Fibroblast of the conjunctiva (primary cell): ENCODE measurements at regions not wholly inside any gene's neighbourhood (a gene's known extent, or its start where the extent isn't known, plus 50 kb on each side); places are given as distances from the start of the nearest gene placed in this dataset.
"Not testable (repeated sequence)": the region's sequence is repeated elsewhere in the genome, so short reads cannot be mapped to it uniquely, and the experiment has no call there.

ENCODE experiments used
- DNase-seq: peaks from one replicate; pipeline ENCODE4 v3.0.0-alpha.2; 2010; ENCODE audit warnings: low read depth

DNA sequence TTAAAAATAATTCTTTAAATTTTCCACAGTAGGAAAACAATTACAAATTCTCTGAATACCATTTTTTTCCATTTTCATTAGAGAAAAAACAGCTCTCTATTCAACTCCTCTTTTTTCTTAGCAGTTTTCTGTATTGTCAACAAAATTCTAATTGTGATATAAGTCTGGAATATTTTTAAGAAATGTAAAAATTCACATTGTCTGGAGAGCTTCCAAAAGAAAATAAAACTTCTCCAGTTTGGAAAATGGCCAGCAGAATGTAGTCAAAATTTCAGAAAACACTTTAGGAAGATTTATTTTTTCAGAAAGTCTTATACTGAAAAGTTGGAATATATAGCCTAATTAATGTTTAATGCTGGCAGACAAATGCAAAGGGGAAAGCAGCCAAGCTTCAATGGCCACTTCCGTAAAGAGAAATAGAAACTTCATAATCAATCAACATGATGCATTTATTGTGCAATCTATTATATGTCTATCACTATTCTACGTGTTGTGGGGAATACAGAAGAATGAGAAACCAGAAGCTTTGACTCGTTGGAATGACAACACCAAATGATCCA, 733.2 kb upstream of the PKDCC start:
- no peak for DNase-seq

DNA sequence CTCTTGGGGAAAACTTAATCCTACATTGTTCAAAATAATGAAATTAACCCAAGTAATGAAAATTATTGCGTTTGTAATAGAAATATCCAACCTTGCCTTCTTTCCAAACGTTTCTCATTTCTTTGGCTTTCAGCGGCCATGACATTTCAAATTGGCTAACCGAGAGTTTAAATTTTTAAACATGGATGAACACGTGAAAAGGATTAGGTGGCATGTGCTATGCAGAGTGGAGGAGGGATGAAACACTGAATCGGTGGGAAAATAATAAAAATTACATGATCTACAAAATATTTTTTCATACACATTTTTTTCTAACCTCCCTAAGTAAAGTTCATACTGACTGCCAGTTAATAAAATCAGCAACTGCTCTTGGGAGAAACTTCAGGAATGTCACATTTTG, 728.4 kb upstream of the PKDCC start:
- no peak for DNase-seq

DNA sequence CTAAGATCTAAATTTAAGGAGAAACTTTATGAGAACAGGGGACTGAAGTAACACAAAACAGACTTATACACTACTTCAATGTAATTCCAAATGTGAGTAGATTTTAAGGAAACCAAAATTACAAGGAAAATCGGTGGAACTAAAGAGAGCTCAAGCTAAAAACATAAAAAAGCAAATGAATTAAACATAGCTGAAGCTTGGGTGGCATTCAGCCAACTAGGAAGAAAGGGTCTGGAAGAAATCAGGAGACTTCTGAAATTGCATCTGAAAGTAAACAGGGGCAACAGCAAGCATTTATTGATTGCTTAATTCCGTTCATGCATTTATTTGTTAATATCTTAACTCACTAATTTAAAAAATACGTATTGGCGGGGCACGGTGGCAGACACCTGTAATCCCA, 727.3 kb upstream of the PKDCC start:
- DNase-seq, result no peak

DNA sequence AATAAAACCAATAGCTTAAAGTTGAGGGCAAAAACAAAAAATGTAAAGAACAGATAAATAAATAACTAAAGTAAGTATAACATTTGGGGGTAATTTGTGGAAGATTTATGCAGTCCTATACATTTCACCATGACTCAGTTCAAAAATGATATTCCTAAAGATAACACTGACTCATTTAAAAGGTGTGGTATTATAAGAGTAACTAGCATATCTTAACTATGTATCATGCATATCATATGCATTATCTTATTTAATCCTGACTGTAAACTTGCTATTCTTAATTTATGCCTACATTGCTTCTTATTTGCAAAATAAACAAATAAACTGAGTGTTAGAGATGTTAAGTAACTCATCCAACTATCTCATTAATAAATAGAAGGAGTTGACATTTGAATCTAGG, 726.5 kb upstream of the PKDCC start:
- DNase-seq, result no peak

DNA sequence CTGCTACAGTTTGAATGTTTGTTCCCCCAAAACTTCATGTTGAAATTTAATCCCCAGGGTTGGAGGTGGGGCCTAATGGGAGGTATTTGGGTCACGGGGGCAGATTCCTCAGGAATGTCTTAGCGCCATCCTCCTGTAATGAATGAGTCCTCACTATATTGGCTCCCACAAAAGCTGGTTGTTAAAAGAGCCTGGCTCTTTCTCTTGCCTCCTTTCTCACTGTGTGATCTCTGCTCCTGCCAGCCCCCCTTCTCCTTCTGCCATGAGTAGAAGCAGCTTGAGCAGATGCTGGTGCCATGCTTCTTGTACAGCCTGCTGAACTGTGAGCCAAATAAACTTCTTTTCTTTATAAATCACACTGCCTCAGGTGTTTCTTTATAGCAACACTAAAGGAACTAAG, 721.0 kb upstream of the PKDCC start:
- DNase-seq, result no peak

DNA sequence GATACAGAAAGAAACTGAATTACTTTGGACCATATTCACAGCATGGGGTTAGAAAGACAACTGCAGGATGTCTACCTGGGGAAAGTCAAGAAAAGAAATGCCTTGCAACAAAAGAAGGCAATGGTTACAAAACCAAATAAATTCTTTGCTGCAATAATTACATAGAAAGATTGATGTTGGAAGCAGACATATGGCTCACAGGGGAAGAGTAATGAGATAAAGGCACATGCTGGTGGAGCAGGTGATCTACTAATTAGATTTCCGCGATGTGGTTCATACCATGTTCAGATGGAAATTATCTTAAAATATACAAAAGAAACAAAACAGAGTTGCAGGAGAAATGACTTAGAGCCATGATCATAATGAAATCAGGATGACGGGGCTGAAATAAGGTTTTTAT, 718.8 kb upstream of the PKDCC start:
- no peak for DNase-seq

DNA sequence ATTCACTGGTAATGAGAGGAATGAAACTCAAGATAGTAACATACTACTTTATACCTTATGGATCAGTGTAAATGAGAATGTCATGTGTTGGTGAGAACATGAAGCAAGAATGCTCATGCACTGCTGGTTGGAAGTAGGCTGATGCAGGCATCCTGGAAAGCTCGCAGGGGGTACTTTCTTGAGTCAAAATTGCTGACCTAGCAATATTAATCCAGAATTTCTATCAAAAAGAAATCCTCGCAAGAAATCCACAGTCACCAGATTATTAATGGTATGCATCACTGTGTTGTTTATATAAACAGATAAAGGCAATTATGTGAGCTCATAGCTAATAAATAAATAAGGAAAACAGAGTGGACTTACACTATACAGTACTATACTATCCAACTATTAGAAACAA, 713.7 kb upstream of the PKDCC start:
- DNase-seq, result no peak

DNA sequence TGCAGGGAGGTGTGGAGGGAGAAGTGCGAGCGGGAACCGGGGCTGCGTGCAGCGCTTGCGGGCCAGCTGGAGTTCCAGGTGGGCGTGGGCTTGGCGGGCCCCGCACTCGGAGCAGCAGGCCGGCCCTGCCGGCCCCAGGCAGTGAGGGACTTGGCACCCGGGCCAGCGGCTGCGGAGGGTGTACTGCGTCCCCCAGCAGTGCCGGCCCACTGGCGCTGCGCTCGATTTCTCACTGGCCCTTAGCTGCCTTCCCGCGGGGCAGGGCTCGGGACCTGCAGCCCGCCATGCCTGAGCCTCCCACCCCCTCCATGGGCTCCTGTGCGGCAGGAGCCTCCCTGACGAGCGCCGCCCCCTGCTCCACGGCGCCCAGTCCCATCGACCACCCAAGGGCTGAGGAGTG, 712.2 kb upstream of the PKDCC start:
- DNase-seq, result not testable (repeated sequence)

DNA sequence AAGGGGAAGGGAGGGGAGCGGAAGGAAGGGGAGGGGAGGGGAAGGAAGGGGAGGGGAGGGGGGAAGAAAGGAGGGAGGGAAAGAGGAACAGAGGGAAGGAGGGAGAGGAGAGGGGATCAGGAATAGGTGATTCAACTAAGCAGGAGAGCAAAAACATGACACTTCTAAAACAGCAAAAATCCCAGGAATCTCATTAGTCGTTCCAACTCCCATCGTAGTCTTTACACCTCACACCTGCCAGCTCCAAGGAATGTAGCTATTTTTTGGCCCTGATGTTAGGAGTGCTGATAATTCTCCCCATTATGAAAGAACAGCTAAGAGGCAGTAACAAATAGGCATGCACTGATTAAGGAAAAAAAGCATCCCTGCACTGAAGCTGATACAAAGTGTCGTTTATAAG, 709.9 kb upstream of the PKDCC start:
- no peak for DNase-seq

DNA sequence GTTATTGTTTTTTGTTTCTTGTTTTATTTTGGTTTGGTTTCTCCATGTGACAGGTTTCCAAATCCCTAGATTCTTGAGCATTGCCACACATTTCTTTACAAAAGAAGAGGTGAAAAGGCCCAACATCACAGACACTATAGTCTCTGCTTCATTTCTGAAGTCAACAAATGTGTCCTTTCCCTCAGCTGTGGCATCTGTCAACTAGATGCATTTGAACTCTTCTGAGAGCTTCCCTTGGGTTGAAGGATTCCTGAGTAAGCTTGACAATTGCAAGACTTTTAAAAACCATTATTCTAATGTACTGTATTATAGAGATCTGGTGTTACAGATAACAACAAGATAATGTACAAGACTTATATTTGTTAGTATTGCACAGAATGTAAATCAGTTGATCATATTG, 703.3 kb upstream of the PKDCC start:
- no peak for DNase-seq

DNA sequence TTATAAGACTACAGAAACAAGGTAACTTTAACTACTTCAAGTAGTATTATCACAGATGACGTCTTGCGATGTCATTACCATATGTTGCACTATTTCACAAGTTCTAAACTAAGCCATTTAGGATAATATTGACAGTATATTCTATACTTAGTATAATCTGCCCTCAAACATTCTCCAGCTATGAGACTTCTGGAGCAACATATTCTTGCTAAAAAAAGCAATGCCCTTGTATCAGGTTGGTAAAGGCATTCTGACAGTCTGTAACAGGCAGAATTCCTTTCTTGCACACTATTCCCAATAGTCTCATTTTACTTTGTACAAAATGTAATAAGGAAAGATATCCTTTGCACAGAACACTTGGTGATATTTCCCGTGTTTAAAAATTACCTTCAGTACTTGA, 694.8 kb upstream of the PKDCC start:
- no peak for DNase-seq

DNA sequence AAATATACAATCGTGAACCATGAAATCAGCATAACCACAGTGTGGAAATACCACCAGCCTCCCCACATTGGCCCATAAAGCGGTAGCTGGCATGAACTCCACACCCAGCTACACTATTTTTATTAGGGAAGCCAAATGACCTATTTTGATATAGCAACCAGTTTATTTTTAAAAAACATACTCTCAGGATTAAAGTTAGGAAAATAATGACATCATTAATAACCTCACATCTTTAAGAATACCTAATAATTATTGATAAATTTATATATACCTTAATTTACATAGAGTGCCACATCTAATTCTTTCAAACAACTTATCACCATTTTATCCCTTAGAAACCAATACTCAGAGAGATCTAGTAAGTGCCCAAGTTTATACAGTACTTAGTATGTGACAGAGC, 692.0 kb upstream of the PKDCC start:
- no peak for DNase-seq

DNA sequence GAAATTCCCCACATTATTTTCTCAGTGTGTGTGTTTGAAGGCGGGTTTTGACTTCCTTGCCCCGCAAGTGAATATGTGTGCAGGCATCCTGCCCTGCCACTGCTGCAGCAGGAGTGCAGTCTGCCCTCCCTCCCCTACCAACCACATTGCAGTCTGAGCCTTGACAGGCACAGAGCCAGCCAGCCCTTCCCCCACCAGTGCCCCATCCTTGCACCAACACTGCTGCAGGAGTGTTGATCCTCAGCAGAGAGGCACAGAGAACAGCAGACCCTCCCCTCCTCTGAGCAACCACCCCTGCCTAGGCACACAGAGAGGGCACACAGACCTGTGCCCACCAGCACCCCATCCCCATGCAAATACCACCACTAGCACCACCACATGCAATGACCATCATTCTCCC, 683.0 kb upstream of the PKDCC start:
- no peak for DNase-seq

DNA sequence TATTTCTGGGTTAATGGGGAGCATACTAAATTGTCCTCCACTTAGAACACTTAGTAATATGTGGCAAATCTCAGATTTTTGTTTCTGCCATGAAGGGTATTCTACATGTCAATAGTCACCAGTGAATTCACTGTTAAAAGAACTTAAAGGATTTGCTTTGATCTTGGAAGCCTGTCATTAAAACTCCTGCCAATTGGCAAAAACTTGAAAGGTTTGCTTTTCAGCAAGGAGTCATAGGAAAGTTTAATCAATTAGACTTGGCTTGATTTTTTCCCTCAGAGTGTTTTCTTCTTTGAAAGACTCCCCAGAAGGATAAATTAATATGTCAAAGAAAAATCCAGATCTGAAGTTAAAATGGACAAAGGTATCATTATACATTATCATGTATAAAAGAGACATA, 671.9 kb upstream of the PKDCC start:
- DNase-seq, result no peak

DNA sequence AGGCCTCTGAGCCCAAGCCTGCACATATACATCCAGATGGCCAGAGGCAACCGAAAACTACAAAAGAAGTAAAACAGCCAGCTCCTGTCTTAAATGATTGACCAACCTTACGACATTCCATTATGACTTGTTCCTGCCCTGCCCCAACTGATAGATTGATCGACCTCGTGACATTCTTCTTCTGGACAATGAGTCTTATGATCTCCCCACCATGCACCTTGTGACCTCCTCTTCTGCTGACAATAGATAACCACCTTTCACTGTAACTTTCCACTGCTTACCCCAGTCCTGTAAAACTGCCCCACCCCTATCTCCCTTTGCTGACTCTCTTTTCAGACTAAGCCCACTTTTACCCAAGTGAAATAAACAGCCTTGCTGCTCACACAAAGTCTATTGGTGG, 670.0 kb upstream of the PKDCC start:
- DNase-seq, result no peak

DNA sequence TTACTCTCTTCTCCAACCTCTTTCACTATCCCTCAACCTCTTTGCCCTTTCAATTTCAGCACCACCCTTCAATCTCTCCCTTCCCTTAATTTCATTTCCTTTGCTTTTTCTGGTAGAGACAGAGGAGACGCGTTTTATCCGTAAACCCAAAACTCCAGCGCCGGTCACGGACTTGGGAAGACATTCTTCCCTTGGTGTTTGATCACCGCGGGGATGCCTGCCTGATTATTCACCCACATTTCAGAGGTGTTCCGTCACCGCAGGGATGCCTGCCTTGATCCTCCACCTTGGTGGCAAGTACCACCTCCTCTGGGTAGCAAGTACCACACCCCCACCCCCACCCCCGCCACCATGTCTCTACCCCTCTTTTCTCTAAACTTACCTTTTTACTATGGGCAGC, 669.4 kb upstream of the PKDCC start:
- DNase-seq, result no peak

DNA sequence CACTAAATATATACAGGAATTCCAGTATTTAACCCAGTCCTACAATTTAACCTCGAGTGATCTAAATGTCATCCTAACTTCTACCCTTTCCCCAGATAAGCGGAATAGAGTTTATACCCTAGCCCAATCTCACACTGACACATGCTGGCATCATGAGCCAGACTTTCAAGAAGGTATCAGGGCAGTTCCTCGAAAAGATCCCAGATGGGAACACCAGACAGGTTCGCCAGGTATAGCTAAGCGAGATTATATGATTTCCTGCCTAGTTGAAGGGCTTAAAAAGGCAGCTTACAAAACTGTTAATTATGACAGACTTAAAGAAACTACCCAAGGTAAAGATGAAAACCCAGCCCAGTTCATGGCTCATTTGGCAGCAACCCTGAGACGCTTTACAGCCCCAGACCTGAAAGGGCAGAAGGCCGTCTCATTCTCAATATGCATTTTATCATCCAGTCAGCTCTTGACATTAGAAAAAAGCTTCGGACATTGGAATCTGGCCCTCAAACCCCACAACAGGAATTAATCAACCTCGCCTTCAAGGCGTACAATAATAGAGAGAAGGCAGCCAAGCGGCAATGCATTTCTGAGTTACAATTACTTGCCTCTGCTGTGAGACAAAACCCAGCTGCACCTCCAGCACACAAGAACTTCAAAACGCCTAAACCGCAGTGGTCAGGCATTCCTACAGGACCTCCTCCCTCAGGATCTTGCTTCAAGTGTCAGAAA, 668.2 kb upstream of the PKDCC start:
- DNase-seq, result no peak

DNA sequence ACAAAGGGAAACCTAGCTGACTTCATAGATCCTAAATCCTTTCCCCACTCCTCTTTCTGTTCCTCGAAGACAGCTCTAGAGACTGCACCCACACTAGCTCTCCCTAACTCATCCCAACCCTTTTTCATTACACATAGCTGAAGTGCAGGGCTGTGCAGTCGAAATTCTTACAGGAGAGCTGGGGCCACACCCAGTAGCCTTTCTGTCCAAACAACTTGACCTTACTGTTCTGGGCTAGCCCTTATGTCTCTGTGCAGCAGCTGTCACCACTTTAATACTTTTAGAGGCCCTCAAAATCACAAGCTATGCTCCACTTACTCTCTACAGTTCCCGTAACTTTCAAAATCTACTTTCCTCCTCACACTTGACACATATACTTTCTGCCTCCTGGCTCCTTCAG, 666.1 kb upstream of the PKDCC start:
- no peak for DNase-seq

DNA sequence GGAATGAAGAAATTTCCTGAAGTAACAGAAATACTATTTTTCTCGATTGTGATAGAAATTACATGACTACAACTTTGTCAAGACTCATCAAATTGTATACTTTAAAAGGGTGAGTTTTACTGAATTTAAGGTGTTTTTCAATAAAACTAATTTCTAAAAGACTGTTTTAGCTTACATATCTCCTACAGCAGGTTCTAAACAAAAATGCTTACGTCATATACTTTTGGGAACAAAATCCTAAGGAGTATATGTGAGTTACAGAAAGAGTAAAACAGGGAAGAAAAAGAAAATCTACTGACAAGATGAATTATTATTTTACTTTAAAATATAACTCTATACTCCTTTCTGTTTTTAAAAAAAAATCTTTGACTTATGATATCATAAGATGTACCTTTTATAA, 660.3 kb upstream of the PKDCC start:
- no peak for DNase-seq

DNA sequence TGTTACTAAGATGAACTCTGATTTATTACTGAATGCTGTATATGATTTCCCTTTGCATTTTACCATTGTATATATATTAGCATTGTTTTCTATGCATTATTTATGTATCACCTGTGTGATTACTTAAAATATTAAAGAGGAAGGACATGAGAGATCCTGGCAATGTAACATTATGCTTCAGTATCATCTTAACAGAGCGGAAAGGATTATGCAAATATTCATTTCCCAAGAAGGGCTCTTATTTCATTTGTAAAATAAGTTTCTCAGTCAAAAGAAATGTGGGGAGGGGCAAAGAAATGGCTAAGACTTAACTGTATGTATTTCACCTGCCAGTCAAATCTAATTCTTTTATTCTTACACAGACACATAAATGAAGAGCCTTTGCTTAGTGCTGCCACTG, 654.2 kb upstream of the PKDCC start:
- DNase-seq, result no peak

DNA sequence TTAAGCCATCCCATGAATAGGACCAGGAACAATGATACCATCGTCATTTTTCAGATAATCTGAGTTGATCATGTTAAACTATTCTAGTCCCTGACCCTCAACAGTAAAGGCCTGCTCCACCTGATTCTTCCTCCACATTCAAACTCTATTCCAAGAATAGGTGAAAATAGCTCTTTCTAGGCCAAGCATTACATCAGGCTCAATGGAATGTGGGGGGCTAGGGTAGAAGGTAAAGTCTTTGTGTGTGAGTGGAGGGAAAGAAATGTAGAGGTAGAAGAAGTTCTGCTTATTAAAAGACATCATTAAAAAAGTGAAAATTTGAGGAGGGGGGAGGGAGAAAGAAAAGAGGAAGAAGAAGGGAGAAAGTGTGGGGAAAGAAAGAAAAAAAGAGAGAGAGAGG, 653.3 kb upstream of the PKDCC start:
- DNase-seq, result no peak

DNA sequence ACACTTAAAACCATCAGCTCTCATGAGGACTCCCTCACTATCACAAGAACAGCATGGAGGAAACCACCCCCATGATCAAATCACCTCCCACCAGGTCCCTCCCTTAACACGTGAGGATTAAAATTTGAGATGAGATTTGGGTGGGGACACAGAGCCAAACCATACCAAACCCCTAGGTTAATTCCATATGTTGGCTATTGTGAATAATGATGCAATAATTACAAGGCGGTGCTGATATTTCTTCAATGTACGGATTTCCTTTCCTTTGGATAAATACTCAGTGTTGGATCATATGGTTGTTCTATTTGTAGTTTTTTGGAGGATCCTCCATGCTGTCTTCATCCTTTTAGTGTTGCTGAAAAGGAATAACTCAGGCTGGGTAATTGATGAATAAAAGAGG, 652.1 kb upstream of the PKDCC start:
- DNase-seq, result no peak

DNA sequence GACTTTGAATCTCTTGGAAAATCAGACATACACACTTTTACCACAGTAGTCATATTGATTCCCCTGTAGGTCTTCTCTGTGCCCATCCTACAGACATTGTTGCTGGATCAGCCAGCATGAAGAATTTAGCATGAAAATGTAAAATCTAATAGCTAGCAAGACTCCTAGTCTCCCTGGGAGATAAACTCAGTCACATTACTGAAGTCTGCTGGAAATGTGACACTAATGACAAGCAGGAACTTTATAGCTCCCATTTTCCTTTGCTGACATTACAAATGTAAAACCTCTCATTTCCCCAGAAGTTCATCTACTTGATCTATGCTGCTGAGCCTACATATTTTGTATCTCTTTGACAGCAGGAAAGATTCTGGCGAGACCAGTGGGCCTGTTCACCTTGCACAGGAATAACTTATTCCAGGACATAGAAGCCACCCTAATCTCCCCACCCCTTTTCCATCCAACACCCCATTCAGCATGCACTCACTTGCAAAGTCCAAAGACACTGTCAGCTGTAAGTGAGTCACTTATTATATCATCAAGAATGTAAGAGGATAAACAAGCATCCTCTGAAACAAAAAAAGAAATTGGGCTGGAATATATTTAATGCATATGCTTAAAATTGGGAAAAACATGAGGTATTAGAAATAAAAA, 648.3 kb upstream of the PKDCC start:
- no peak for DNase-seq

DNA sequence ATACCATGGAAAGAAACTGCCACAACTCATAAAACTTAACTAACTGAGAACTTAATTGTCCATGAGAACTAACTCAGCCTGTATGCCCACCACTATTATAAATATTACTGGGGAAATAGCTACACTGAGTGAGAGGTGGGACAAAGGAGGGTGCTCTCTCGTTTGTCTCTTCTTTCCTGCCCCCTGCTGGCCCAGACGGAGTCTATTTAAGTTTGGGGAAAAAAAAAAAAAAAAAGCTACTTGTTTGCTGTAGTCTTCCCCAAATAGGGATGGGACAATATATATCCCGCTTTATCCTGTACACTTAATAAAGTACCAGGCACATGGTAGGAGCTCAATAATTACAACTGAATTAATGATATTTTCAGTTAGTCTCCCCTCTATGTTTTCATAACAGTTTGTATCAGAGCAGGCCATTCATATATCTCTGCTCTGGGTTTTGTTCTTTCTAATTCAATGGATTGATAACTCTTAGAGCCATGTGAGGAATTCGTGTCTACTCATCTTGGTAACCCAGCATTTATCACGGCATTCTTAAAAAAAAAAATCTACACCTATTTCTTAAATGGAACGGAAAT, 647.6 kb upstream of the PKDCC start:
- DNase-seq, result no peak
